GM18498 (cell line): ENCODE measurements at regions not wholly inside any gene's neighbourhood (a gene's known extent, or its start where the extent isn't known, plus 50 kb on each side); places are given as distances from the start of the nearest gene placed in this dataset.
A peak's percentile ranks its signal among the peaks of the same experiment; 100 is the strongest.

Source experiments
- ATAC-seq: cut with Tn5 transposase; IDR thresholded peaks from one replicate; pipeline ENCODE4 v1.9.1; 2021; ENCODE audit warnings: mild to moderate bottlenecking, moderate library complexity; ENCODE audit not compliant: unreplicated experiment

DNA sequence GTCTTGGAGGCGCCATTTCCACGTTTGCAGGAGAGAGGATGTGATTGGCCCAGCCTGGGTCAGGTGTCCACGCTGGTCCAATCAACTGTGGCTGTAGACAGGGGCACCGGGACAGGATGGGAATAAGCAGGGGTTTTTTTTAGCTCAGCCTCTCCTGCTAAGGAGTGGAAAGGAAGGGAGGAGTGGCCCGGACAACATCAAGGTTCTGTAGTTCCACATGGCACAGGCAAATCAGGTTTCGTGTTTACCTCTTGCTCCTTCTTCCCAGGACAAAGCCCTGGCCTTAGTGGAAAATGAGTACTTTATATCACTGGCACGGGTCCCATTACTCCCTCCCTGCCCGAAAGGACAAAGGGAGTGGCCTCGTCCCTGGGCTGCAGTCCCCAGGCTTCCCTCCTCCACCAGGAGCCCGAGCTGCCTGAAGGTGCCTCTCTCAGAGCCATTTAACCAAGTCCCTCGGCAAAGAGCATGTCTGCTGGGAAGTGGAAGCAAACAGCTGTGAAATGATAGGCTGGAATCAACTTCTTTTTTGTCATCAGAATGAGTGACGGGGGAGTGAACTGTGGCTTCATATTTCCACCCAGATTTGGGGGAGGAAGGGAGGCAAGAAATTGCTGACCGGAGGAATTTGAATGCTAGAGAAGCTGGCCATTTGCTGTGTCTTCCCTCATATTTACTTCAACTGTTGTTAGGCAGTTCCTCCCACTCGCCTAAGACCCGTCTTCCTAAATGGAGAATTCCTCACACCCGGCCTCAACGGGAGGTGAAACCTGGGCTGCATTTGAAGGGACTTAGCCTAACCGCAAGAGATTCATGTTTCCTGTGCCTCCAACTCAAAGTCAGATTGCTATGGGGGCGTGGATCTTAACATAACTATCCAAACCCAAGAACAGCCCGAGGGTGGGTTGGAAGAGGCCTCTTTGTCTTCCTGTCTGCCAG, 84.9 kb upstream of the SLC44A3 start:
- no peak for ATAC-seq

DNA sequence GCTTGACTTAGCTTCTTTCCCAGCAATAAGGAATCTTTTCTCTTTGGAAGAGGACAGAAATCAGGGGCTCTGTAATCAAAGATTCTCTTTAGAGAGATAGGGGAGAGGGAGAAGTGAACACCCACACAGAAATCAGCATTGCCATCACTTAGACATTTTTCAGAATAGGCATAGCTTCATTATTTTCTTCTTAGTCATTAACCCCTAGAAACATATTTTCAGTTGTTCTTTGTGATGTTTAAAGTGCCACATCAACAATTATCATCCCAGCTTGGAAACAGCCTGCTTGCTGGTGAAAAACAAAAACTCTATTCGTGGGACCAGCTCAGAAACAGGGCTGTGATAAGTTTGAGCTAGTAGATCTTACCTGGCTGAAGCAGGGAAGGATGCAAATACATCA, 88.3 kb upstream of the SLC44A3 start:
- no peak for ATAC-seq

DNA sequence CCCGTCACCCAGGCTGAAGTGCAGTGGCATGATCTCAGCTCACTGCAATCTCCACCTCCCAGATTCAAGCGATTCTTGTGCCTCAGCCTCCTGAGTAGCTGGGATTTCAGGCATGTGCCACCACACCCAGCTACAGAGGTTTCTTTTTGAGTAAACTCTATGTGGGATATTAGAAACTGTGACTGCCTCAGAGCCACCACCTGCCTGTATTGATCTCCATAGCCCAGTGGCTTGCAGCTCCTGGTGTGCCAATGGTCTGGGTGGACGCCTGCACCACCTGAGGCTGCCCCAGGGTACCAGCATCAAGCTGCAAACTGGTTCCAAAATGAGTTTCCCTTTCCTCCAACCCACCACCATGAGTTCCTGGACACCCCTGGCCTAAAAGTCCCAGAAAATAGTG, 89.7 kb upstream of the SLC44A3 start:
- ATAC-seq: no peak

DNA sequence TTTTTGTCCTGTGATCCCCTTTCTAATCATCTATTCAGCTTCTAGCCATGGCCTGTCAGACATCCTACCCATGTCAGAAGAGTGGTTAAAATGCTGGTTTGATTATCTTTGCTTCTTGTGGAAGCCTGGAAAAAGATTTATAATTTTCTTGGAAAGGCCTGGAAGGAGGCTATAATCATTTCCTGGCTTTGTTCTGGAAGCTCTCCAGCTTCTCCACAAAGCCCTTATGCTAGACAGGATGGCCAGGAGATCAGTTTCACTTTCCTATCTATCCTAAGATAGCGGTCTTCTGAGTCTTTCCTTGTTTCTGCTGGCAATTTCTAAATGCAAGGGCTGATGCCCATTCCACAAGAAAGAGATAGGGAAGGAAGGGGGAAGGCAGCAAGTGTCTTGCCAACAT, 90.9 kb upstream of the SLC44A3 start:
- ATAC-seq: no peak

GRCh38 chr1:94727846-94728715, 92.1 kb upstream of the SLC44A3 start:
- ATAC-seq: no peak

GRCh38 chr1:94726981-94727685, 93.0 kb upstream of the SLC44A3 start:
- ATAC-seq: no peak

DNA sequence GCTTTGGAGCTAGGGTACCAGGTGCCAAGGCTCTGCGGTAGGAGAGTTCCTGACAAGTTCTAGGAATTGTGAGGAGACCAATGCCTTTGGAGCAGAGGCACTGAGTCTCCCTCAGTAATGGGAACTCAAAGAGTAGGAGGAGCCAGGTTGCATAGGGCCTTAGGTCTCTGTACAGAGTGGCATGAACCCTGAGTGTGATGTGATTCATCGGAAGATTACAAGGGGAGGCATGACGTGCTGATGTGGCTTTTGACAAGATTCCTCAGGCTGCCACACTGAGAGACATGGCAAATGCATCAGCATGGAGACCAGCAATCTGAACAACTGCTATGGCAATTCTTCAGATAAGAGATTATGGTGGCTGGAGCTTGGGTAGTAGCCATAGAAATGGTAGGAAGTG, 94.6 kb upstream of the SLC44A3 start:
- ATAC-seq: no peak

DNA sequence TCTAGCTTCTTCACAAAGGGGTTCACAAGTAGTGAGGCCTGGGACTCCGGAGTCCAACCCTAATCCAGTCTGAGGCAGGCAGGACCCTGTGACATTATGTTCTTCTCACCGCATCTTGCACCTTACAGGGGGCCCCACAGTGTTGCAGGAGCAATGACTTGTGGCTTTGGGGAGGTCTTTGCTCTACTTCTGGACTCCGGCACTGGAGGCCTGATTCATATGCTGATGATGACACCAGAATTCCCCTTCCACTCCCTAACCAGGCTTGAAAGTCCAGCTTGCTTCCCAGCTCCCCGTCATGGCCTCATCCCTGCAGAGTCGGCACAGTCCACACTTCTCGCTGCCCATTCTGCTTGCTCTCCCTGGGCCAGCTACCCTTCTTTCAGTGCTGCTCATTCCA, 96.3 kb upstream of the SLC44A3 start:
- ATAC-seq: no peak

DNA sequence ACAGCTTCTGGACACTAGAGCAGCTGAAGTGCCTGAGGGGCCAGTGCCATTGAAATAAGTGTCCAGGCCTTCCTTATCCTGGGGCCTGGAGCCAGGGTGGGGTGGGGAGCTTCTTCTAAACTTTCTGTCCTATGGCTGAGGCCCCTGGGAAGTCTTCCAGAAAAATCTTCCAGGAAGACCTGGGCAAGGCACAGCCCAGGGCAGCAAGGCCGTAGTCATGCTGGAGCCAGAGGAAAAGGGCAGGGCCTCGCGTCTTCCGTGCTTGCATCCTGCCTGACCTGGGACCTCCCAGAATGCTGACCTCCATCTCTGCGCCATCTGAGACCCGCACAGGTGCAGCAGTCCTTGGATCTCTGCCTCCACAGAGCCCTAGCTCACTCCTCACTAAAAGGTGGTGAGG, 96.7 kb upstream of the SLC44A3 start:
- no peak for ATAC-seq

- no peak for ATAC-seq
Measured at GRCh38 chr1:94722181-94722580, 98.0 kb upstream of the SLC44A3 start.

DNA sequence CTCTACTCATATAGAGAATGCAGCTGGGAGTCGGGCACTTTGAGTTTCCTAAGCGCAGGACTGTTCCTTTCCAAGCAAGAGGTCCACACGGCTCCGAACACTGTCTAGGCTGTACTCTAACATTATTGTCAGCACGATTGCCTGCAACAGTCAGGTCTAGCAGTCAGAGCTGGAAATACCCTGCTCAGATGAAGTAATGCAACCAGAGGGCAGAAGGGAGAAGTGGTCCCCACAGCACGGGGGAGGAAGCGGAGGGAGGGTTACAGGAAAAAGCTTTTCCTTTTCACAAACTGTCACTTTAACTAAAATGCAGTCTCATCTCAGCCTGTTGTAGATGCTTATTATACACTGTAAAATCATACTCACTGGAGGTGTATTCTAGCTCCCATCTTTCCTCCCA, 98.9 kb upstream of the SLC44A3 start:
- ATAC-seq: peak; percentile 41

- ATAC-seq: peak; percentile 100
Measured at GRCh38 chr1:94719926-94720793, 100.0 kb upstream of the SLC44A3 start.

DNA sequence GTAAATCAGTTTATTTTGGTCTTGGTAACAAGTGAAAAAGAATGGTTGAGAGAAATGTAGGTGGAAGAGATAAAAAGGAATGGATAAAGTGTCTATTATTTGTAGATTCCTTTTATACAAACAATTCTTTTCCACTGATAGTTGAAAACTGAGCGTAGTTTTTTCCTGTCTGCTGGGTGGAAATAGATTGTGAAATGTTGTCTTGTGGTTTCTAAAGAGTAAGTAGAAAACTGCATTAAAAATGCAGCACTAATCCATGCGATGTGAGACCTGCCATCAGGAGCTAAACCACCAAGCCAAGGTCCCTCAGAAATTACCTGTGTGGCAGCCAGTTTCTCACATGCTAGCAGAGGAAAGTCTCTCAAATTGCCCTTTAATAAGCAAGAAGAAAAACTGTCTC, 103.2 kb upstream of the SLC44A3 start:
- no peak for ATAC-seq

GRCh38 chr1:94715321-94715720, 104.8 kb upstream of the SLC44A3 start:
- no peak for ATAC-seq

DNA sequence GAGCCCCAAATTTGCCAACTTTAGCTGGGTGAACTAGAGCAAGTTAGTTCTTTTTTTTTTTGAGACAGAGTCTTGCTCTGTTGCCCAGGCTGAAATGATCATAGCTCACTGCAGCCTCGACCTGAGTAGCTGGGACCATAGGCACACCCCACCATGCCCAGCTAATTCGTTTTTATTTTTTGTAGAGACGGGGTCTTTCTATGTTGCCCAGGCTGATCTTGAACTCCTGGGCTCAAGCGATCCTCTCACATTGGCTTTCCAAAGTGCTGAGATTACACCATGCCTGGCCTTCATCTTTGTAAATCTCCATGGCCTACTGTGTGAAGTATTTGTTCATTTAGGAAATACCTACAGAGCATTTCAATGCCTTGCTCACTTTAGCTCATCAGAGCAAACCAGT, 105.6 kb upstream of the SLC44A3 start:
- ATAC-seq: no peak

GRCh38 chr1:94714152-94714551, 106.0 kb upstream of the SLC44A3 start:
- ATAC-seq: no peak

DNA sequence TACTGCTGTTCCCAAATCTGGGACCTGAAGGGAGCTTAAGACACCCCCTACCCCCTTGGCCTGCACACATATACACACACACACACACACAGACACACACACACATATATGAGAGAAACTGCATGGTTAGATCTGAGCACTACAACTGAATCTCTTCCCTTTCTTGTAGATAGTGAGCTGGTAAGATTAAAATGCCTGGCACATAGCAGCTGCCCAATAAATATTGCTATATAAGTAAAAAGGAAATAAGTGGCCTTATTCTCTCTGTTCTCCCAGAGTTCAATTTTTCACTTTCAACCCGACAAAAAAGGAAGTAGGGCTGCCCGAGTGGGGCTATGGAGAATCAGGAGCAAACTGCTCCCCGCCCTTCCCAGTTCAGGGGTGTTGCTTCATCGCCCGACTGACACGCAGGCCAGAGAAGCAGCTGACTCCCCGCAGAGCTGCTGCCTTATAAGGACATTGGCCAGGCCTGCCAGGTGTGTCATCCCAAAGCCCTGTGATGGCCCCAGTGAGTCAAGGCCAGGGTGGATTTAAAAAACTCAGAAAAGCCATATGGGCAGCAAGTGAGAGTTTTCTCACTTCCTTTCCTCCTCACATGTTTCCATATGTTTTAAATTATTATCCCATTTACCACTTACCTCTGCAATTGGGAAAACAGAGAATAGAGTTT, 106.5 kb upstream of the SLC44A3 start:
- peak; percentile 91 for ATAC-seq

- ATAC-seq: no peak
Measured at GRCh38 chr1:94709891-94710581, 110.1 kb upstream of the SLC44A3 start.

- no peak for ATAC-seq
Measured at GRCh38 chr1:94708811-94709210, 111.3 kb upstream of the SLC44A3 start.
